ENCODE measurements at regions not wholly inside any gene's neighbourhood (a gene's known extent, or its start where the extent isn't known, plus 50 kb on each side); places are given as distances from the start of the nearest gene placed in this dataset.

DNA sequence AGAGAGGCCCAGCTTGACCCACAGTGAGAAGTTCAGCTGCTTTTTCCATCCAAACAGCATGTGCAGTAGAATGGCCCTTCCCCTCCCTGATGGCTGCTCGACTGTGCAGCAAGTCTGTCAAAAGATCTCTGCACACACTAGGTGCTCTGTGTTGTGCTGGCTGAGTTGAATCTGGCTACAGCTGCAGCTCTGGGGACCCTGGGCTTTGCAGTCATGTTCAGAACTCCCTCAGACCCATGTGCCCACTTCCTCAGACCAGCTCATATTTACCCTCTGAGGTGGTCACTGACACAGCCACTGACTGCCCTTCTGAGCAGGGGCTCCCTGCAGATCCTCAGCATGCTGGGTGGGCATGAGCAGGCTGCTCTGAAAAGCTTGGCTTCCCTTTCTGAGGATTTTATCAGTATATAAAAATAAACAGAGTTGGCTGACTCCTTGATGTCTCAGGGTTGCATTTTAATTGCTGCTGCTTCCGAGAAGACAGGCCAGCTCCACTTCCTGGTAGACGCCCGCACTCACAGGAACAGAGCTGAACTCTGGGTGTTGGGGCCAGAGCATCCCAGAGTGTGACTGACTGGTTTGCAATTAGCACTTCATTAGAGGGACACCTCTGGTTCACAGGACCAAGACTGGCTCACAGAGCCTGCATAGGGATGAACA lies 507.9 kb downstream of the RPS24 start:
- TF ChIP-seq, protein P1, sequence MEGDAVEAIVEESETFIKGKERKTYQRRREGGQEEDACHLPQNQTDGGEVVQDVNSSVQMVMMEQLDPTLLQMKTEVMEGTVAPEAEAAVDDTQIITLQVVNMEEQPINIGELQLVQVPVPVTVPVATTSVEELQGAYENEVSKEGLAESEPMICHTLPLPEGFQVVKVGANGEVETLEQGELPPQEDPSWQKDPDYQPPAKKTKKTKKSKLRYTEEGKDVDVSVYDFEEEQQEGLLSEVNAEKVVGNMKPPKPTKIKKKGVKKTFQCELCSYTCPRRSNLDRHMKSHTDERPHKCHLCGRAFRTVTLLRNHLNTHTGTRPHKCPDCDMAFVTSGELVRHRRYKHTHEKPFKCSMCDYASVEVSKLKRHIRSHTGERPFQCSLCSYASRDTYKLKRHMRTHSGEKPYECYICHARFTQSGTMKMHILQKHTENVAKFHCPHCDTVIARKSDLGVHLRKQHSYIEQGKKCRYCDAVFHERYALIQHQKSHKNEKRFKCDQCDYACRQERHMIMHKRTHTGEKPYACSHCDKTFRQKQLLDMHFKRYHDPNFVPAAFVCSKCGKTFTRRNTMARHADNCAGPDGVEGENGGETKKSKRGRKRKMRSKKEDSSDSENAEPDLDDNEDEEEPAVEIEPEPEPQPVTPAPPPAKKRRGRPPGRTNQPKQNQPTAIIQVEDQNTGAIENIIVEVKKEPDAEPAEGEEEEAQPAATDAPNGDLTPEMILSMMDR (IDR thresholded peaks at IDR 0.05), result no peak
- TF ChIP-seq EP300 (IDR thresholded peaks at IDR 0.05), result no peak
